Fibroblast of lung (primary cell): ENCODE measurements at regions not wholly inside any gene's neighbourhood (a gene's known extent, or its start where the extent isn't known, plus 50 kb on each side); places are given as distances from the start of the nearest gene placed in this dataset.

ENCODE experiments used
- DNase-seq, 2 donors: peaks; one replicate each; pipeline versions ENCODE4 v3.0.0 to v3.0.0-alpha.2; 2010; ENCODE audit warnings: low read depth in 2 of 2
- H2AFZ ChIP-seq: 2 replicates; pipeline ENCODE4 v1.5.1; 2012; ENCODE audit warnings: low read length, control low read depth, inconsistent platforms
- H3K27ac ChIP-seq: 2 replicates; pipeline ENCODE4 v1.5.1; 2011; ENCODE audit warnings: low read length, control low read depth; ENCODE audit not compliant: insufficient read depth
- H3K27me3 ChIP-seq: 2 replicates; pipeline ENCODE4 v1.5.1; 2011; ENCODE audit warnings: mild to moderate bottlenecking, low read length; ENCODE audit not compliant: control insufficient read depth, insufficient read depth
- H3K36me3 ChIP-seq: 2 replicates; pipeline ENCODE4 v1.5.1; 2011; ENCODE audit warnings: low read length; ENCODE audit not compliant: control insufficient read depth, insufficient read depth
- H3K4me1 ChIP-seq: 2 replicates; pipeline ENCODE4 v1.5.1; 2011; ENCODE audit warnings: low read length; ENCODE audit not compliant: control insufficient read depth, insufficient read depth; ENCODE audit errors: extremely low read depth
- H3K4me2 ChIP-seq: 2 replicates; pipeline ENCODE4 v1.5.1; 2011; ENCODE audit warnings: low read length, control low read depth; ENCODE audit not compliant: insufficient read depth; ENCODE audit errors: extremely low read depth
- H3K4me3 ChIP-seq, 4 experiments: fragments of 200-600 bp in 1 of 4; sonication (generic) in 1 of 4; replicated peaks in 1 of 4; 2 replicates each; pipeline ENCODE4 v1.5.1; 2011 to 2016; ENCODE audit warnings: low read length in 4 of 4, low read depth in 3 of 4, mild to moderate bottlenecking in 3 of 4, control low read depth in 2 of 4, inconsistent platforms in 1 of 4, mixed read lengths in 1 of 4; ENCODE audit not compliant: insufficient read depth in 1 of 4; ENCODE audit errors: control extremely low read depth in 1 of 4
- H3K79me2 ChIP-seq: 2 replicates; pipeline ENCODE4 v1.5.1; 2012; ENCODE audit warnings: mild to moderate bottlenecking, low read length, inconsistent platforms; ENCODE audit not compliant: control insufficient read depth, insufficient read depth
- H3K9ac ChIP-seq: 2 replicates; pipeline ENCODE4 v1.5.1; 2011; ENCODE audit warnings: mild to moderate bottlenecking, low read length, control low read depth; ENCODE audit not compliant: insufficient read depth
- H3K9me3 ChIP-seq: 2 replicates; pipeline ENCODE4 v1.5.1; 2012; ENCODE audit warnings: low read depth, low read length; ENCODE audit not compliant: control insufficient read depth, insufficient read depth
- H4K20me1 ChIP-seq: 2 replicates; pipeline ENCODE4 v1.5.1; 2011; ENCODE audit warnings: low read length; ENCODE audit not compliant: control insufficient read depth, insufficient read depth; ENCODE audit errors: extremely low read depth
- CTCF ChIP-seq, 2 donors: IDR thresholded peaks in 1 of 2; conservative IDR thresholded peaks in 1 of 2; 1 replicate in 1 of 2; 2 replicates in 1 of 2; pipeline ENCODE4 v1.5.1; 2011 to 2012; ENCODE audit warnings: low read length in 2 of 2, control low read depth in 1 of 2, inconsistent platforms in 1 of 2, low read depth in 1 of 2, mild to moderate bottlenecking in 1 of 2
- EZH2 ChIP-seq: IDR thresholded peaks from 2 replicates; pipeline ENCODE4 v1.5.1; 2012; ENCODE audit warnings: low read length, control low read depth, mild to moderate bottlenecking; ENCODE audit errors: missing control alignments

DNA sequence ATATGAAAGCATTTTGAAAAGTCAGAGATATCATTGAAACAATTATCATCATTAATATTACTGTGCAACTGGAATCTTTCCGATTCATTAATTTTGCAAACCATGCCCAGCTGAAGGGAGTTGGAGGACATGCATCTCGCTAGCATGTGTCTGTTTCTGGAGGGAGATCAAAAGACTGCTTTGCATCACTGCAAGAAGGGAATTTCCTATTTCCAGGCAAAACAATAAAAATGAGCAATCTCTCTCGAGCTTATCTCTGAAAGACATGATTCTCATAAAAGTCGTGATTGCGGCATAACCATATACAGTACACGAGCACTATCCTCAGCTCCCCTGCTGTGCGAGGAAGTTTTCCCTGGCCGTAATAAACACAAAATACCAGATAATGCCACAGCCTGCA lies 607.6 kb upstream of the DPP6 start:
- TF ChIP-seq CTCF (conservative IDR thresholded peaks at IDR 0.05 in 1 of 2, IDR thresholded peaks at IDR 0.05 in 1 of 2; ENCODE audit: low read depth in 1 of 2, low read length in 2 of 2) = no peak
- TF ChIP-seq EZH2 = no peak
- no peaks in the 10 kb centered on the region for H3K4me1 ChIP-seq
- H3K9ac ChIP-seq = no peak overlapping the region
- no peak overlapping the region for H3K4me3 ChIP-seq
- H3K9me3 ChIP-seq = no peaks in the 10 kb centered on the region
- H2AFZ ChIP-seq = no peak overlapping the region
- H3K79me2 ChIP-seq = no peaks in the 10 kb centered on the region
- DNase-seq = no peak
- no peak overlapping the region for H3K4me2 ChIP-seq
- H4K20me1 ChIP-seq = no peaks in the 10 kb centered on the region
- H3K36me3 ChIP-seq = no peaks in the 10 kb centered on the region
- H3K27me3 ChIP-seq = no peaks in the 10 kb centered on the region
- H3K27ac ChIP-seq = no peak overlapping the region

- no peak overlapping the region for H3K4me3 ChIP-seq
- TF ChIP-seq EZH2 (no peak), CTCF (conservative IDR thresholded peaks at IDR 0.05 in 1 of 2, IDR thresholded peaks at IDR 0.05 in 1 of 2; ENCODE audit: low read depth in 1 of 2, low read length in 2 of 2) (no peak)
- no peaks in the 10 kb centered on the region for H3K27me3 ChIP-seq
- H3K4me1 ChIP-seq = no peaks in the 10 kb centered on the region
- H3K9ac ChIP-seq = no peak overlapping the region
- no peaks in the 10 kb centered on the region for H4K20me1 ChIP-seq
- no peak overlapping the region for H3K4me2 ChIP-seq
- H3K79me2 ChIP-seq = no peaks in the 10 kb centered on the region
- no peak overlapping the region for H2AFZ ChIP-seq
- no peak overlapping the region for H3K27ac ChIP-seq
- no peaks in the 10 kb centered on the region for H3K9me3 ChIP-seq
- no peak for DNase-seq
- H3K36me3 ChIP-seq = no peaks in the 10 kb centered on the region
These were observed 606.6 kb upstream of the DPP6 start for GRCh38 chr7:153445641-153446040.

DNA sequence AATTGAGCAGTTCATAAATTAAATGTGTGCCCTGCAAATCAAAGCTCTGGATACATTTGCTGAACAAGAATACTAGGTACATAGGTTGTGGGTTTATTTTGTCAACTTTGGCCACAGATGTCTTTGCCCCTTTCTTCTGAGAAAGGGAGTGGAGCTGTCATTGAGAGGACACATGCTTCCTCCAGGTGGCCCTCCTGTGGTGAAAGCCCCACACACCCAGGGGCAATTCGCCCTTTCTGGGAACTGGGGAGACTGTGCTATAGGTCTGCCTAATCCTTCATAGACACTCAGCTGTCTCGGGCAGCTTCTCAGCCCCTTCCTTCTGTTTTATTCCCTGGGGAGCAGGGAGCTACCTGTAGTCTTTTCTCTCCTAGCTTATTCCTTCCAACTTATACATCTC lies 605.7 kb upstream of the DPP6 start:
- no peak overlapping the region for H3K4me2 ChIP-seq
- no peak for TF ChIP-seq EZH2
- no peak for TF ChIP-seq CTCF (conservative IDR thresholded peaks at IDR 0.05 in 1 of 2, IDR thresholded peaks at IDR 0.05 in 1 of 2; ENCODE audit: low read depth in 1 of 2, low read length in 2 of 2)
- H3K4me1 ChIP-seq = no peaks in the 10 kb centered on the region
- no peaks in the 10 kb centered on the region for H3K9me3 ChIP-seq
- no peaks in the 10 kb centered on the region for H4K20me1 ChIP-seq
- H2AFZ ChIP-seq = no peak overlapping the region
- no peak overlapping the region for H3K4me3 ChIP-seq
- H3K27me3 ChIP-seq = no peaks in the 10 kb centered on the region
- H3K9ac ChIP-seq = no peak overlapping the region
- no peaks in the 10 kb centered on the region for H3K36me3 ChIP-seq
- H3K27ac ChIP-seq = no peak overlapping the region
- DNase-seq = no peak
- H3K79me2 ChIP-seq = no peaks in the 10 kb centered on the region
